ENCODE measurements at regions not wholly inside any gene's neighbourhood (a gene's known extent, or its start where the extent isn't known, plus 50 kb on each side); places are given as distances from the start of the nearest gene placed in this dataset.

DNA sequence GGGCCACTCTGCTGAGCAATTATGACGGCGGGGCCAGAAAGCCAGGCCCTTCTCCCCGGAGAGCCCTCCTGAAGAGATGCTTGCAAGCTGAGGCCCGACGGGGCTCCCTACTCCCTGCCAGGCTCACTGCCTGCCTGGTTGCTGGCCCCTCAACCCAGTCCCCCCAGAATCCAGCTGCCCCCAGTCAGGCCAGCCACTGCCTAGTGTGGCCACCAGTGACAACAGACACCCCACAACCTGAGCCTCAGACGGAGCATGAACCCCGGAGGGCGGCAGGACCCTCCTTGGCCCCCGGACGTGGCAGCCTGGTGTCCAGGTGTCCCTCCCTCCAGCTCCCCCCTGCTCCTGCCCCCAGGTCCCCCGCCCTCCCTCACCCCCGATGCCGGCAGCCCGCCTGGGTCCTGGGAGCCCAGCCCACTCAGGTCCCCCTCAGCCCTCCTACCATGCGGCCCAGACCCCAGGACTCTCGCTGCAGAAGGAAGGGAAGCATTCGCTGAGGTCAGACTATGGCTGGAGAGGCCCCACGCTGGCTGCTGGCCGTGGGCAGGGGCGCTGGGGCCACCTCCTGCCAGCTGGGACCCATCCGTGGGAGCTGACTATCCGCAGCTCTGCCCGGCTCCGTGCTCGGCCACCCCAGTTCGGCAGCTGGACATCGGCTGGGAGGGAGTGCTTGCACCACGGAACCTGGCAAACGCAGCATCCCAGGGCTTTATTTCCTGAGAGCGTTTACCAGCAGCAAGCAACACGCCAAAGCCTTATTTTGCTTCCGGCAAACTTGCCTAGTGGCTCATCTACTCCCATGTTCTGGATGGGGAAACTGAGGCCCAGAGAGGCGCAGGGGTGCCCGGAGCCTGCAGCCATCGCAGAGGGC, 89.8 kb downstream of the UNCX start:
- TF ChIP-seq CTCF (IDR thresholded peaks at IDR 0.05) (no peak), POLR2A (IDR thresholded peaks at IDR 0.05) (no peak)

All from right lobe of liver (tissue), 4 donors.